Peyer's patch (tissue), 4 donors: ENCODE measurements at regions not wholly inside any gene's neighbourhood (a gene's known extent, or its start where the extent isn't known, plus 50 kb on each side); places are given as distances from the start of the nearest gene placed in this dataset.
"Not testable (repeated sequence)": the region's sequence is repeated elsewhere in the genome, so short reads cannot be mapped to it uniquely, and the experiment has no call there.

Experiments
- DNase-seq, 3 donors: peaks; one replicate each; pipeline ENCODE4 v3.0.0-alpha.2; 2017 to 2019
- H3K27ac ChIP-seq, 4 donors: fragments of 200-600 bp; sonication (generic); one replicate each; pipeline ENCODE4 v1.5.1; 2016 to 2019
- H3K27me3 ChIP-seq, 2 donors: fragments of 200-600 bp; sonication (generic); one replicate each; pipeline ENCODE4 v1.5.1; 2019
- H3K36me3 ChIP-seq, 3 donors: fragments of 200-600 bp; sonication (generic); one replicate each; pipeline ENCODE4 v1.5.1; 2016 to 2019
- H3K4me1 ChIP-seq, 4 donors: fragments of 200-600 bp; sonication (generic); one replicate each; pipeline ENCODE4 v1.5.1; 2016 to 2019
- H3K4me3 ChIP-seq, 4 donors: fragments of 200-600 bp; sonication (generic); 1 replicate in 3 of 4; 2 replicates in 1 of 4; pipeline ENCODE4 v1.5.1; 2016 to 2019; ENCODE audit warnings: mild to moderate bottlenecking in 1 of 4
- H3K9me3 ChIP-seq, 4 donors: fragments of 200-600 bp; sonication (generic); one replicate each; pipeline ENCODE4 v1.5.1; 2016 to 2019; ENCODE audit warnings: mild to moderate bottlenecking in 1 of 4
- CTCF ChIP-seq, 6 experiments: fragments of 450-650 bp in 4 of 6; fragments of 200-600 bp in 2 of 6; sonication (generic) in 1 of 6; IDR thresholded peaks; one replicate each; pipeline ENCODE4 v1.5.1; 2017 to 2019; ENCODE audit warnings: antibody characterized with exemption in 6 of 6, mild to moderate bottlenecking in 3 of 6, moderate library complexity in 1 of 6
- POLR2A ChIP-seq, 2 donors: fragments of 450-650 bp; IDR thresholded peaks; one replicate each; pipeline ENCODE4 v1.5.1; 2017; ENCODE audit warnings: antibody characterized with exemption in 2 of 2, mild to moderate bottlenecking in 2 of 2, moderate library complexity in 2 of 2

GRCh38 chr21:24428591-24429199 is 1178.6 kb downstream of the MRPL39 start:
- H3K36me3 ChIP-seq, result no peaks in the 10 kb centered on the region
- DNase-seq, result no peak
- no peak for TF ChIP-seq CTCF (IDR thresholded peaks at IDR 0.05)
- no peak for TF ChIP-seq POLR2A (IDR thresholded peaks at IDR 0.05)
- no peaks in the 10 kb centered on the region for H3K27me3 ChIP-seq
- H3K4me1 ChIP-seq, result no peaks in the 10 kb centered on the region
- H3K4me3 ChIP-seq, result peak overlapping the region in 3 of 4 donors; percentile 3 to 21 (median 18)
- H3K27ac ChIP-seq, result no peak overlapping the region
- peaks cover 0 to 3% (median 0%) of the 10 kb centered on the region in 4 donors for H3K9me3 ChIP-seq

- DNase-seq, result no peak
- H3K36me3 ChIP-seq, result no peaks in the 10 kb centered on the region
- H3K27ac ChIP-seq, result no peak overlapping the region
- H3K4me3 ChIP-seq, result no peak overlapping the region
- H3K27me3 ChIP-seq, result no peaks in the 10 kb centered on the region
- peaks cover 0 to 3% (median 0%) of the 10 kb centered on the region in 4 donors for H3K9me3 ChIP-seq
- no peaks in the 10 kb centered on the region for H3K4me1 ChIP-seq
- no peak for TF ChIP-seq POLR2A (IDR thresholded peaks at IDR 0.05)
- no peak for TF ChIP-seq CTCF (IDR thresholded peaks at IDR 0.05)
These were observed 1182.5 kb downstream of the MRPL39 start for GRCh38 chr21:24424776-24425175.

GRCh38 chr21:24423546-24423945 is 1183.7 kb downstream of the MRPL39 start:
- TF ChIP-seq CTCF (IDR thresholded peaks at IDR 0.05) (no peak), POLR2A (IDR thresholded peaks at IDR 0.05) (no peak)
- peaks cover 0 to 11% (median 1%) of the 10 kb centered on the region in 4 donors for H3K9me3 ChIP-seq
- DNase-seq, result no peak
- no peaks in the 10 kb centered on the region for H3K36me3 ChIP-seq
- no peak overlapping the region for H3K4me3 ChIP-seq
- H3K27me3 ChIP-seq, result no peaks in the 10 kb centered on the region
- no peaks in the 10 kb centered on the region for H3K4me1 ChIP-seq
- H3K27ac ChIP-seq, result no peak overlapping the region

GRCh38 chr21:24420689-24421088 is 1186.6 kb downstream of the MRPL39 start:
- no peak overlapping the region for H3K27ac ChIP-seq
- peaks cover 0 to 14% (median 0%) of the 10 kb centered on the region in 4 donors for H3K9me3 ChIP-seq
- TF ChIP-seq CTCF (IDR thresholded peaks at IDR 0.05), result no peak
- TF ChIP-seq POLR2A (IDR thresholded peaks at IDR 0.05), result no peak
- H3K4me3 ChIP-seq, result no peak overlapping the region
- H3K27me3 ChIP-seq, result no peaks in the 10 kb centered on the region
- H3K4me1 ChIP-seq, result no peaks in the 10 kb centered on the region
- no peak for DNase-seq
- no peaks in the 10 kb centered on the region for H3K36me3 ChIP-seq

- DNase-seq, H3K27ac ChIP-seq, H3K4me3 ChIP-seq, H3K4me1 ChIP-seq, H3K27me3 ChIP-seq, H3K36me3 ChIP-seq: not testable (repeated sequence)
- H3K9me3 ChIP-seq, result peaks cover 0 to 14% (median 0%) of the 10 kb centered on the region in 4 donors
These were observed 1187.6 kb downstream of the MRPL39 start for GRCh38 chr21:24419641-24420040.

- H3K4me3 ChIP-seq, result no peak overlapping the region
- no peaks in the 10 kb centered on the region for H3K36me3 ChIP-seq
- no peak for DNase-seq
- no peak for TF ChIP-seq CTCF (IDR thresholded peaks at IDR 0.05)
- no peak for TF ChIP-seq POLR2A (IDR thresholded peaks at IDR 0.05)
- no peaks in the 10 kb centered on the region for H3K4me1 ChIP-seq
- H3K9me3 ChIP-seq, result peaks cover 0 to 14% (median 0%) of the 10 kb centered on the region in 4 donors
- H3K27me3 ChIP-seq, result no peaks in the 10 kb centered on the region
- no peak overlapping the region for H3K27ac ChIP-seq
These were observed 1188.6 kb downstream of the MRPL39 start for GRCh38 chr21:24418671-24419070.
